Cerebellar cortex (tissue), 1 donor: ENCODE measurements at regions not wholly inside any gene's neighbourhood (a gene's known extent, or its start where the extent isn't known, plus 50 kb on each side); places are given as distances from the start of the nearest gene placed in this dataset.
"Not testable (repeated sequence)": the region's sequence is repeated elsewhere in the genome, so short reads cannot be mapped to it uniquely, and the experiment has no call there.

Experiments
- DNase-seq: peaks from one replicate; pipeline ENCODE4 v3.0.0-alpha.2; 2015; ENCODE audit warnings: low spot score

- DNase-seq = no peak
Measured at GRCh38 chr14:44873536-44873935, 88.2 kb downstream of the KLHL28 start.

- no peak for DNase-seq
Measured at GRCh38 chr14:44866770-44867169, 95.0 kb downstream of the KLHL28 start.

GRCh38 chr14:44866322-44866721 lies 95.4 kb downstream of the KLHL28 start:
- no peak for DNase-seq

GRCh38 chr14:44863271-44863670 lies 98.5 kb downstream of the KLHL28 start:
- DNase-seq = no peak

GRCh38 chr14:44854114-44854513 lies 107.6 kb downstream of the KLHL28 start:
- DNase-seq = no peak

- no peak for DNase-seq
Measured at GRCh38 chr14:44847526-44848309, 114.0 kb downstream of the KLHL28 start.

- peak; percentile 49 for DNase-seq
Measured at GRCh38 chr14:44846232-44846824, 115.4 kb downstream of the KLHL28 start.

- DNase-seq = not testable (repeated sequence)
Measured at GRCh38 chr14:44835928-44836327, 125.8 kb downstream of the KLHL28 start.

GRCh38 chr14:44833376-44834060 lies 128.2 kb downstream of the KLHL28 start:
- DNase-seq = no peak

GRCh38 chr14:44830371-44830770 lies 131.4 kb downstream of the KLHL28 start:
- DNase-seq = no peak

GRCh38 chr14:44829021-44829420 lies 132.7 kb downstream of the KLHL28 start:
- DNase-seq = no peak

GRCh38 chr14:44828023-44828422 lies 133.7 kb downstream of the KLHL28 start:
- DNase-seq = no peak

- no peak for DNase-seq
Measured at GRCh38 chr14:44820230-44820964, 141.3 kb downstream of the KLHL28 start.

- DNase-seq = no peak
Measured at GRCh38 chr14:44814196-44814595, 147.6 kb downstream of the KLHL28 start.

GRCh38 chr14:44812672-44813071 lies 149.1 kb downstream of the KLHL28 start:
- DNase-seq = no peak

GRCh38 chr14:44804391-44804790 lies 157.4 kb downstream of the KLHL28 start:
- no peak for DNase-seq

- peak; percentile 53 for DNase-seq
Measured at GRCh38 chr14:44803239-44803905, 158.4 kb downstream of the KLHL28 start.

GRCh38 chr14:44798386-44799242 lies 163.1 kb downstream of the KLHL28 start:
- DNase-seq = no peak

GRCh38 chr14:44795725-44796124 lies 166.0 kb downstream of the KLHL28 start:
- no peak for DNase-seq

- DNase-seq = no peak
Measured at GRCh38 chr14:44791730-44792129, 170.0 kb downstream of the KLHL28 start.

- no peak for DNase-seq
Measured at GRCh38 chr14:44788612-44789011, 173.1 kb downstream of the KLHL28 start.
